C4-2B (cell line): ENCODE measurements at regions not wholly inside any gene's neighbourhood (a gene's known extent, or its start where the extent isn't known, plus 50 kb on each side); places are given as distances from the start of the nearest gene placed in this dataset.

Source experiments
- ZFX ChIP-seq: fragments of 450-650 bp; IDR thresholded peaks from 2 replicates; pipeline ENCODE4 v1.6.1; 2017
- TF ChIP-seq, protein P1 (sequence below): fragments of 450-650 bp; conservative IDR thresholded peaks from 2 replicates; pipeline ENCODE4 v1.5.1; 2017; ENCODE audit warnings: mild to moderate bottlenecking

DNA sequence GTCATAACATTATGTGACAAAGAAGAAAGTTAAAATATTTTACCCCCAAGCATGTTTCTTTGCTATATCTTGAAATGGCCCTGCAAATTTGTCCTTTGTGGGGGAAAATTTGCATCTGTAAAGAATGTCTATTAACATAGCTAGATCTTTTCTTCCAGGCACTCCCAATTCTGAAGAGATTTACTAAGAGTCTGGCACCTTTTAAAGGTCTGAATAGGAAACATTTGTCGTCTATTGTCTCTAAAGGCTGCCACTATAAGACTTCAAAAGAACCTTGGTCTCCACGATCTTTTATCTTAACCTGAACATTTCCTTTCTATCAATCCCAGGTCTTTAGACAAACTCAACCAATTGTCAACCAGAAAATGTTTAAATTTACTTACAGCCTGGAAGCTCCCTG, 128.6 kb upstream of the VCX start:
- TF ChIP-seq, protein P1, sequence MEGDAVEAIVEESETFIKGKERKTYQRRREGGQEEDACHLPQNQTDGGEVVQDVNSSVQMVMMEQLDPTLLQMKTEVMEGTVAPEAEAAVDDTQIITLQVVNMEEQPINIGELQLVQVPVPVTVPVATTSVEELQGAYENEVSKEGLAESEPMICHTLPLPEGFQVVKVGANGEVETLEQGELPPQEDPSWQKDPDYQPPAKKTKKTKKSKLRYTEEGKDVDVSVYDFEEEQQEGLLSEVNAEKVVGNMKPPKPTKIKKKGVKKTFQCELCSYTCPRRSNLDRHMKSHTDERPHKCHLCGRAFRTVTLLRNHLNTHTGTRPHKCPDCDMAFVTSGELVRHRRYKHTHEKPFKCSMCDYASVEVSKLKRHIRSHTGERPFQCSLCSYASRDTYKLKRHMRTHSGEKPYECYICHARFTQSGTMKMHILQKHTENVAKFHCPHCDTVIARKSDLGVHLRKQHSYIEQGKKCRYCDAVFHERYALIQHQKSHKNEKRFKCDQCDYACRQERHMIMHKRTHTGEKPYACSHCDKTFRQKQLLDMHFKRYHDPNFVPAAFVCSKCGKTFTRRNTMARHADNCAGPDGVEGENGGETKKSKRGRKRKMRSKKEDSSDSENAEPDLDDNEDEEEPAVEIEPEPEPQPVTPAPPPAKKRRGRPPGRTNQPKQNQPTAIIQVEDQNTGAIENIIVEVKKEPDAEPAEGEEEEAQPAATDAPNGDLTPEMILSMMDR: no peak
- no peak for TF ChIP-seq ZFX
